A673 (cell line): ENCODE measurements at regions not wholly inside any gene's neighbourhood (a gene's known extent, or its start where the extent isn't known, plus 50 kb on each side); places are given as distances from the start of the nearest gene placed in this dataset.
"Not testable (repeated sequence)": the region's sequence is repeated elsewhere in the genome, so short reads cannot be mapped to it uniquely, and the experiment has no call there.

Experiments used
- BruUV-seq: library from RNA; stranded (reverse); fragments of 400-500 nt; replicated peaks from 2 replicates; lab custom pipeline; 2021; lab: Mats Ljungman, UMichigan
- CTCF ChIA-PET: fragments of 300-600 bp; sonication (Branson Sonifier 250); formaldehyde crosslinking; loops from one replicate; lab custom pipeline; 2022; ENCODE audit warnings: antibody characterized with exemption; lab: Charles Lee
- POLR2A ChIA-PET: fragments of 300-600 bp; sonication (Branson Sonifier 250); formaldehyde crosslinking; loops from one replicate; lab custom pipeline; 2022; ENCODE audit warnings: antibody characterized with exemption; ENCODE audit not compliant: low non-redundant PET; lab: Charles Lee
- DNase-seq: peaks from one replicate; pipeline ENCODE4 v3.0.0-alpha.2; 2015; ENCODE audit warnings: low spot score
- H3K27ac ChIP-seq: fragments of 200-600 bp; sonication (generic); 2 replicates; pipeline ENCODE4 v1.5.1; 2016; ENCODE audit warnings: mixed run types, low read depth, mild to moderate bottlenecking, mixed read lengths, antibody characterized with exemption, low read length; ENCODE audit not compliant: poor library complexity, severe bottlenecking
- H3K27me3 ChIP-seq: fragments of 200-600 bp; sonication (generic); replicated peaks from 2 replicates; pipeline ENCODE4 v1.6.1; 2017; ENCODE audit warnings: mixed run types, low read depth, mild to moderate bottlenecking, mixed read lengths, antibody characterized with exemption, low read length; ENCODE audit not compliant: insufficient read depth, poor library complexity
- H3K36me3 ChIP-seq: fragments of 200-600 bp; sonication (generic); 2 replicates; pipeline ENCODE4 v1.6.1; 2016; ENCODE audit warnings: mixed run types, mild to moderate bottlenecking, mixed read lengths, antibody characterized with exemption, low read length; ENCODE audit not compliant: insufficient read depth, poor library complexity, severe bottlenecking
- H3K4me1 ChIP-seq: fragments of 200-600 bp; sonication (generic); 2 replicates; pipeline ENCODE4 v1.6.1; 2017; ENCODE audit warnings: mixed run types, mild to moderate bottlenecking, mixed read lengths, antibody characterized with exemption, low read length; ENCODE audit not compliant: insufficient read depth, poor library complexity, severe bottlenecking
- H3K4me3 ChIP-seq: fragments of 200-600 bp; sonication (generic); 2 replicates; pipeline ENCODE4 v1.5.1; 2016; ENCODE audit warnings: low read depth, mixed run types, mild to moderate bottlenecking, mixed read lengths, low read length; ENCODE audit not compliant: poor library complexity, severe bottlenecking
- H3K9me3 ChIP-seq: fragments of 200-600 bp; sonication (generic); 2 replicates; pipeline ENCODE4 v1.6.1; 2016; ENCODE audit warnings: mixed run types, low read depth, mild to moderate bottlenecking, mixed read lengths, antibody characterized with exemption, low read length; ENCODE audit not compliant: poor library complexity, severe bottlenecking
- CTCF ChIP-seq: fragments of 300-800, 200-600 bp; sonication (generic); conservative IDR thresholded peaks from 2 replicates; pipeline ENCODE4 v1.5.1; 2017; ENCODE audit warnings: low read depth, mild to moderate bottlenecking, antibody characterized with exemption, low read length, moderate library complexity, mixed read lengths
- EZH2 ChIP-seq: fragments of 200-600 bp; sonication (generic); IDR thresholded peaks from 2 replicates; pipeline ENCODE4 v1.6.1; 2017; ENCODE audit warnings: borderline replicate concordance, low read depth, mild to moderate bottlenecking, mixed read lengths, antibody characterized with exemption, low read length; ENCODE audit not compliant: poor library complexity, severe bottlenecking
- intact Hi-C: fragments of 100-400 bp; cut with micrococcal nuclease; formaldehyde crosslinking; loops from one replicate; pipeline ENCODE4 v1.10.0; 2022; ENCODE audit not compliant: unreplicated experiment

DNA sequence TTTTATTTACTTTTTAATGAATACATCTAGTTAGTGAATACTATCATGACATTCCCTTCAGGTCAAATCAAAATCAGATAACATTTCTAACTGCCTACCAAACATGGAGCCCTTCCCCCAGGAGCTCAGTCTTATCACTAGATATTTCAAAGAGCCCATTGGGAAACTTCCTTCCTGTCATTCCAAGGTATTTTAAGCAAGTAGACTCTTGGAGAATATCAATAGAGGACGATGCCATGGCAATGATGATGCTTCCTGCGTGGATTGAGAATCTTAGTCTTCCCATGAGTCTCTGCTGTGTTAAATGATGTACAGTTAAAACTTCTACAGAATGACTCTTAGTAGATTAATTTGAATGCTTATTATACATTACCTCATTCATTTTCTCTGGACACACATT, 384.9 kb downstream of the CENPW start:
- TF ChIP-seq CTCF = no peak
- no peak for TF ChIP-seq EZH2
- Histone ChIP-seq H3K4me3 (no peak overlapping the region), H3K27me3 (no peaks in the 10 kb centered on the region), H3K36me3 (no peaks in the 10 kb centered on the region), H3K4me1 (no peaks in the 10 kb centered on the region), H3K9me3 (no peaks in the 10 kb centered on the region), H3K27ac (no peak overlapping the region)
- intact Hi-C loops = no loop called here
- DNase-seq = peak; percentile 59
- ChIA-PET CTCF (no interaction called here), POLR2A (no interaction called here)
- BruUV-seq = no TSS peak

DNA sequence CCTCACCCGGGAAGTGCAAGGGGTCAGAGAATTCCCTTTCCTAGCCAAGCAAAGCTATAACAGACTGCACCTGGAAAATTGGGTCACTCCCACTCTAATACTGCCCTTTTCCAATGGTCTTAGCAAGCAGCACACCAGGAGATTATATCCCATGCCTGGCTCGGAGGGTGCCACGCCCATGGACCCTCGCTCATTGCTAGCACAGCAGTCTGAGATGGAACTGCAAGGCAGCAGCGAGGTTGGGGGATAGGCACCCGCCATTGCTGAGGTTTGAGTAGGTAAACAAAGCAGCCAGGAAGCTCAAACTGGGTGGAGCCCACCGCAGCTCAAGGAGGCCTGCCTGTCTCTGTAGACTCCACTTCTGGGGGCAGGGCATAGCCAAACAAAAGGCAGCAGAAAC, 386.5 kb downstream of the CENPW start:
- intact Hi-C loops, CTCF ChIA-PET, H3K4me1 ChIP-seq, H3K36me3 ChIP-seq, POLR2A ChIA-PET, BruUV-seq, H3K4me3 ChIP-seq, H3K27ac ChIP-seq, H3K9me3 ChIP-seq, DNase-seq, H3K27me3 ChIP-seq: not testable (repeated sequence)

DNA sequence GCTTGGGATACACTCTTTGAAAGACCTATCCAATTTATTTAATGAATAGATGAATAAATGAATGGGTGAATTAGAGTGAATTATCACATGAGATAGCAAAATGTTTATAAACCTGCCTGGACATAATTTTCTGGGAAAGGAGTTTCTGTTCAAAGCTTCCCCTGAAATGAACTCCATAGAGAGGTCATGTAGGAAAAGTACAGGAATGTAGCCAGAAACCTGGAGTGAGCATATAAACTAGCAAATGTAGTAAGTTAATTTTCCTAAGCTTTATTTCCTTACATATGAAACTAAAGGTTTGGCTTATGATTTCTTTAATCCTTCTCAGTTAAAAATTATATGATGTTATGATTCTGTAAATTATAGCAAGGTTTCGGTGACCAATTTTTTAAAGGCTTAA, 380.3 kb upstream of the RSPO3 start:
- TF ChIP-seq EZH2 (no peak), CTCF (no peak)
- no peaks in the 10 kb centered on the region for H3K4me1 ChIP-seq
- no peak overlapping the region for H3K27ac ChIP-seq
- no peak overlapping the region for H3K4me3 ChIP-seq
- ChIA-PET CTCF (no interaction called here), POLR2A (no interaction called here)
- no peaks in the 10 kb centered on the region for H3K36me3 ChIP-seq
- no TSS peak for BruUV-seq
- intact Hi-C loops = no loop called here
- no peaks in the 10 kb centered on the region for H3K27me3 ChIP-seq
- DNase-seq = no peak
- H3K9me3 ChIP-seq = no peaks in the 10 kb centered on the region

DNA sequence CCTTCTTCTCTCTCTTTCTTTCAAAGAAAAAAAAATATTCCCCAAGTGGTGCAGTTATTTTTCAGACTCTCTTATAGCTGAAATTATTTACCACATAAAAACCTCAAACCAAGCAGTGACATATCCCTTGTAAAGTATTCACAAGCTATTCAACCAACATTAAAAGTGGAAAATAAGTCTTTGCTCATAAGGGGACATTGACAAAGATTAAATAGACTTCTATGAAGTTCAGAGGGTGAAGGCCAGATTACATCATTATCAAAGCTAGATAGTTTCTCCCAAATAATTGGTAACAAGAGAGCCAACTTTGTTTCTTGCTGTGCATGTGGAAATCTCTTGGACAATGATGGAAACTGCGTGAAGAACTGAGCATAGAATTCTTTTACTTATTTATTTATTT, 379.8 kb upstream of the RSPO3 start:
- DNase-seq = no peak
- Histone ChIP-seq H3K27ac (no peak overlapping the region), H3K4me1 (no peaks in the 10 kb centered on the region), H3K9me3 (no peaks in the 10 kb centered on the region), H3K4me3 (no peak overlapping the region), H3K27me3 (no peaks in the 10 kb centered on the region), H3K36me3 (no peaks in the 10 kb centered on the region)
- TF ChIP-seq CTCF = no peak
- no peak for TF ChIP-seq EZH2
- intact Hi-C loops = no loop called here
- BruUV-seq = no TSS peak
- CTCF ChIA-PET = no interaction called here
- POLR2A ChIA-PET = no interaction called here
